H9 (cell line): ENCODE measurements at regions not wholly inside any gene's neighbourhood (a gene's known extent, or its start where the extent isn't known, plus 50 kb on each side); places are given as distances from the start of the nearest gene placed in this dataset.

Source experiments
- DNase-seq: peaks from one replicate; pipeline ENCODE4 v3.0.0-alpha.2; 2017
- H2AFZ ChIP-seq: one replicate; pipeline ENCODE4 v1.6.1; 2013; ENCODE audit warnings: mild to moderate bottlenecking, low read length, control low read depth, moderate library complexity
- H2AK5ac ChIP-seq: 2 replicates; pipeline ENCODE4 v1.6.1; 2013; ENCODE audit warnings: low read length, control low read depth, mixed read lengths; ENCODE audit not compliant: insufficient read length
- H2BK120ac ChIP-seq: one replicate; pipeline ENCODE4 v1.6.1; 2013; ENCODE audit warnings: low read depth, mild to moderate bottlenecking, low read length, control low read depth, inconsistent platforms; ENCODE audit not compliant: poor library complexity, severe bottlenecking
- H2BK12ac ChIP-seq: 2 replicates; pipeline ENCODE4 v1.6.1; 2013; ENCODE audit warnings: low read length, control low read depth, mixed read lengths, low read depth; ENCODE audit not compliant: insufficient read length
- H2BK15ac ChIP-seq: 2 replicates; pipeline ENCODE4 v1.6.1; 2013; ENCODE audit warnings: low read depth, low read length, control low read depth
- H2BK20ac ChIP-seq: one replicate; pipeline ENCODE4 v1.6.1; 2013; ENCODE audit warnings: low read depth, mild to moderate bottlenecking, low read length, control low read depth, inconsistent platforms; ENCODE audit not compliant: poor library complexity, severe bottlenecking
- H2BK5ac ChIP-seq: 2 replicates; pipeline ENCODE4 v1.6.1; 2013; ENCODE audit warnings: low read length, control low read depth, mixed read lengths; ENCODE audit not compliant: insufficient read length
- H3K14ac ChIP-seq: 2 replicates; pipeline ENCODE4 v1.6.1; 2013; ENCODE audit warnings: low read length, control low read depth; ENCODE audit not compliant: insufficient read depth
- H3K18ac ChIP-seq: 2 replicates; pipeline ENCODE4 v1.6.1; 2013; ENCODE audit warnings: low read depth, mild to moderate bottlenecking, mixed read lengths, low read length, control low read depth; ENCODE audit not compliant: insufficient read length
- H3K23ac ChIP-seq: 2 replicates; pipeline ENCODE4 v1.6.1; 2013; ENCODE audit warnings: low read length, control low read depth, mixed read lengths, low read depth; ENCODE audit not compliant: insufficient read length
- H3K23me2 ChIP-seq: 2 replicates; pipeline ENCODE4 v1.6.1; 2013; ENCODE audit warnings: low read depth, mild to moderate bottlenecking, mixed read lengths, low read length, control low read depth; ENCODE audit not compliant: insufficient read length, poor library complexity, severe bottlenecking
- H3K27ac ChIP-seq: 2 replicates; pipeline ENCODE4 v1.5.1; 2013; ENCODE audit warnings: low read length, control low read depth, mixed read lengths, low read depth; ENCODE audit not compliant: insufficient read length
- H3K27me3 ChIP-seq: 2 replicates; pipeline ENCODE4 v1.6.1; 2013; ENCODE audit warnings: low read length, control low read depth, inconsistent platforms; ENCODE audit not compliant: insufficient read depth
- H3K4ac ChIP-seq: 2 replicates; pipeline ENCODE4 v1.6.1; 2013; ENCODE audit warnings: low read depth, mild to moderate bottlenecking, control low read depth, inconsistent platforms, low read length, moderate library complexity
- H3K4me1 ChIP-seq: 2 replicates; pipeline ENCODE4 v1.6.1; 2013; ENCODE audit warnings: low read length, control low read depth, inconsistent platforms; ENCODE audit not compliant: insufficient read depth
- H3K4me2 ChIP-seq: 2 replicates; pipeline ENCODE4 v1.6.1; 2013; ENCODE audit warnings: low read length, control low read depth, mixed read lengths; ENCODE audit not compliant: insufficient read length, insufficient read depth
- H3K56ac ChIP-seq: 2 replicates; pipeline ENCODE4 v1.6.1; 2013; ENCODE audit warnings: low read depth, mild to moderate bottlenecking, mixed read lengths, low read length, control low read depth; ENCODE audit not compliant: insufficient read length
- H3K79me1 ChIP-seq: 2 replicates; pipeline ENCODE4 v1.6.1; 2013; ENCODE audit warnings: low read depth, mild to moderate bottlenecking, moderate library complexity, low read length, control low read depth, inconsistent platforms; ENCODE audit not compliant: insufficient read depth, poor library complexity, severe bottlenecking
- H3K79me2 ChIP-seq: 2 replicates; pipeline ENCODE4 v1.6.1; 2013; ENCODE audit warnings: low read length, control low read depth, inconsistent platforms; ENCODE audit not compliant: insufficient read depth
- H3K9ac ChIP-seq: 2 replicates; pipeline ENCODE4 v1.6.1; 2013; ENCODE audit warnings: low read length, control low read depth, mixed read lengths; ENCODE audit not compliant: insufficient read length; ENCODE audit errors: extremely low read depth
- H3K9me3 ChIP-seq: one replicate; pipeline ENCODE4 v1.6.1; 2013; ENCODE audit warnings: low read depth, low read length, inconsistent platforms; ENCODE audit not compliant: control insufficient read depth
- H3T11ph ChIP-seq: one replicate; pipeline ENCODE4 v1.6.1; 2013; ENCODE audit warnings: mild to moderate bottlenecking, low read length, control low read depth, inconsistent platforms
- H4K20me1 ChIP-seq: one replicate; pipeline ENCODE4 v1.6.1; 2013; ENCODE audit not compliant: control insufficient read depth, insufficient read length, insufficient read depth
- H4K5ac ChIP-seq: 2 replicates; pipeline ENCODE4 v1.6.1; 2013; ENCODE audit warnings: low read depth, mild to moderate bottlenecking, mixed read lengths, low read length, control low read depth; ENCODE audit not compliant: insufficient read length
- H4K8ac ChIP-seq: replicated peaks from 2 replicates; pipeline ENCODE4 v1.6.1; 2013; ENCODE audit warnings: low read length, control low read depth, mixed read lengths, low read depth; ENCODE audit not compliant: insufficient read length
- H4K91ac ChIP-seq: 2 replicates; pipeline ENCODE4 v1.6.1; 2013; ENCODE audit warnings: low read depth, mild to moderate bottlenecking, moderate library complexity, mixed read lengths, low read length, control low read depth; ENCODE audit not compliant: insufficient read length
- H3K27ac Mint-ChIP-seq, 3 experiments: 2 replicates in 2 of 3; 3 replicates in 1 of 3; pipeline ENCODE4 v1.8.0; 2020 to 2021; ENCODE audit warnings: mixed read lengths in 3 of 3, mild to moderate bottlenecking in 1 of 3, moderate library complexity in 1 of 3
- H3K27me3 Mint-ChIP-seq: 2 replicates; pipeline ENCODE4 v1.8.0; 2021; ENCODE audit warnings: low read depth, mild to moderate bottlenecking, moderate library complexity, mixed read lengths
- H3K36me3 Mint-ChIP-seq, 3 experiments: 2 replicates in 2 of 3; 3 replicates in 1 of 3; pipeline ENCODE4 v1.8.0; 2020 to 2021; ENCODE audit warnings: low read depth in 3 of 3, mixed read lengths in 3 of 3; ENCODE audit not compliant: insufficient read depth in 1 of 3
- H3K4me1 Mint-ChIP-seq, 2 experiments: 2 replicates each; pipeline ENCODE4 v1.8.0; 2020; ENCODE audit warnings: mixed read lengths in 2 of 2
- H3K4me3 Mint-ChIP-seq, 2 experiments: 2 replicates in 1 of 2; 3 replicates in 1 of 2; pipeline ENCODE4 v1.8.0; 2020 to 2021; ENCODE audit warnings: mild to moderate bottlenecking in 2 of 2, mixed read lengths in 2 of 2, moderate library complexity in 1 of 2
- H3K9me3 Mint-ChIP-seq, 2 experiments: 2 replicates in 1 of 2; 3 replicates in 1 of 2; pipeline ENCODE4 v1.8.0; 2020; ENCODE audit warnings: mild to moderate bottlenecking in 2 of 2, mixed read lengths in 2 of 2, moderate library complexity in 1 of 2
- WGBS: extraction: QIAGEN DNeasy Blood & Tissue Kit; methylation state at CpG from one replicate; pipeline ENCODE4 v1.1.7; 2013; ENCODE audit warnings: missing lambda C conversion rate, low lambda C conversion rate, mixed read lengths; ENCODE audit not compliant: insufficient read length; ENCODE audit errors: extremely low coverage; 5-methylcytosine and 5-hydroxymethylcytosine counted together
- TF ChIP-seq, protein P1 (sequence below): fragments of 200-600 bp; sonication (generic); conservative IDR thresholded peaks from 3 replicates; pipeline ENCODE4 v1.8.0; 2021; ENCODE audit warnings: antibody characterized with exemption, mild to moderate bottlenecking

DNA sequence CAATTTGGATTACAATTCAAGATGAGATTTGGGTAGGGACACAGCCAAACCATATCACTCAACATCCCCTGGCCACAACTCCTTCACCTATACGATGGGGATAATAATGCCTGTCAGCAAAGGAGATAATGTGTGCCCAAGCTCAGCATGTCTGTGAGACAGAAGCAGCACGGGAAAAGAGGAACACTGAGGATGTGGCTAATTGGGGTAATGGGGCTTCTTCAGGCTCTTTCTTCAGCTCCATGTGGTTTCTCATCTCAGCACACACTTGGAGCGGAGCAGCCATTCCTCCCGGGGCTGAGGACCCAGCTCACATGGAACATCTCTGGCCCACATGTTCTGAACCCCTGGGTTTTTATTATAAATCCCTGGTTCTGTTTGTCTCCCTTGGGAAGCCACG is 136.0 kb upstream of the NAMPT start:
- Mint-ChIP-seq H3K4me3 (no peak overlapping the region), H3K9me3 (peaks cover 0 to 11% of the 10 kb centered on the region in 2 experiments; a peak in 1 of 5 replicates), H3K27me3 (no peaks in the 10 kb centered on the region), H3K27ac (no peak overlapping the region), H3K4me1 (peaks cover 3 to 11% of the 10 kb centered on the region in 2 experiments; a peak in 2 of 4 replicates), H3K36me3 (no peaks in the 10 kb centered on the region; a peak in 1 of 7 replicates)
- no peak overlapping the region for H4K8ac ChIP-seq
- no peak for DNase-seq
- no peaks in the 10 kb centered on the region for H3K9me3 ChIP-seq
- H2AK5ac ChIP-seq = no peak overlapping the region
- H4K91ac ChIP-seq = no peak overlapping the region
- H4K20me1 ChIP-seq = no peaks in the 10 kb centered on the region
- no peak overlapping the region for H3K9ac ChIP-seq
- no peak overlapping the region for H3K27ac ChIP-seq
- TF ChIP-seq, protein P1, sequence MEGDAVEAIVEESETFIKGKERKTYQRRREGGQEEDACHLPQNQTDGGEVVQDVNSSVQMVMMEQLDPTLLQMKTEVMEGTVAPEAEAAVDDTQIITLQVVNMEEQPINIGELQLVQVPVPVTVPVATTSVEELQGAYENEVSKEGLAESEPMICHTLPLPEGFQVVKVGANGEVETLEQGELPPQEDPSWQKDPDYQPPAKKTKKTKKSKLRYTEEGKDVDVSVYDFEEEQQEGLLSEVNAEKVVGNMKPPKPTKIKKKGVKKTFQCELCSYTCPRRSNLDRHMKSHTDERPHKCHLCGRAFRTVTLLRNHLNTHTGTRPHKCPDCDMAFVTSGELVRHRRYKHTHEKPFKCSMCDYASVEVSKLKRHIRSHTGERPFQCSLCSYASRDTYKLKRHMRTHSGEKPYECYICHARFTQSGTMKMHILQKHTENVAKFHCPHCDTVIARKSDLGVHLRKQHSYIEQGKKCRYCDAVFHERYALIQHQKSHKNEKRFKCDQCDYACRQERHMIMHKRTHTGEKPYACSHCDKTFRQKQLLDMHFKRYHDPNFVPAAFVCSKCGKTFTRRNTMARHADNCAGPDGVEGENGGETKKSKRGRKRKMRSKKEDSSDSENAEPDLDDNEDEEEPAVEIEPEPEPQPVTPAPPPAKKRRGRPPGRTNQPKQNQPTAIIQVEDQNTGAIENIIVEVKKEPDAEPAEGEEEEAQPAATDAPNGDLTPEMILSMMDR = no peak
- no peak overlapping the region for H4K5ac ChIP-seq
- no peak overlapping the region for H2BK12ac ChIP-seq
- no peaks in the 10 kb centered on the region for H3K27me3 ChIP-seq
- no peak overlapping the region for H2BK15ac ChIP-seq
- no peak overlapping the region for H2BK120ac ChIP-seq
- no peak overlapping the region for H3K18ac ChIP-seq
- H3K79me1 ChIP-seq = no peaks in the 10 kb centered on the region
- no CpG with 5 or more reads among the region's 5 CpGs for WGBS
- no peak overlapping the region for H3K56ac ChIP-seq
- H3K23me2 ChIP-seq = no peaks in the 10 kb centered on the region
- no peak overlapping the region for H2BK5ac ChIP-seq
- no peak overlapping the region for H3K4ac ChIP-seq
- no peak overlapping the region for H3T11ph ChIP-seq
- no peak overlapping the region for H2BK20ac ChIP-seq
- H3K14ac ChIP-seq = no peak overlapping the region
- no peak overlapping the region for H3K23ac ChIP-seq
- H3K4me2 ChIP-seq = no peak overlapping the region
- no peak overlapping the region for H2AFZ ChIP-seq
- no peaks in the 10 kb centered on the region for H3K4me1 ChIP-seq
- H3K79me2 ChIP-seq = no peaks in the 10 kb centered on the region
